GM23338 (cell line): ENCODE measurements at regions not wholly inside any gene's neighbourhood (a gene's known extent, or its start where the extent isn't known, plus 50 kb on each side); places are given as distances from the start of the nearest gene placed in this dataset.

Source experiments
- ATAC-seq: fragments of 200-7000 bp; cut with Tn5 transposase; 3 replicates; pipeline ENCODE4 v1.9.1; 2020
- DNase-seq: peaks from one replicate; pipeline ENCODE4 v3.0.0-alpha.2; 2015; ENCODE audit warnings: low spot score
- H2AFZ ChIP-seq: fragments of 200-600 bp; sonication (generic); 2 replicates; pipeline ENCODE4 v1.8.0; 2016; ENCODE audit warnings: antibody characterized with exemption, mild to moderate bottlenecking, moderate library complexity
- H3F3A ChIP-seq: fragments of 200-600 bp; sonication (generic); replicated peaks from 2 replicates; pipeline ENCODE4 v1.8.0; 2017; ENCODE audit warnings: antibody characterized with exemption, mixed run types, low read depth
- H3K27ac ChIP-seq: fragments of 200-600 bp; sonication (generic); 2 replicates; pipeline ENCODE4 v1.6.1; 2016; ENCODE audit warnings: low read depth
- H3K27me3 ChIP-seq: fragments of 200-600 bp; sonication (generic); 2 replicates; pipeline ENCODE4 v1.8.0; 2016; ENCODE audit warnings: mild to moderate bottlenecking, mixed run types, moderate library complexity; ENCODE audit not compliant: insufficient read depth
- H3K36me3 ChIP-seq: fragments of 200-600 bp; sonication (generic); 2 replicates; pipeline ENCODE4 v1.8.0; 2016; ENCODE audit warnings: mild to moderate bottlenecking; ENCODE audit not compliant: insufficient read depth
- H3K4me1 ChIP-seq: fragments of 200-600 bp; sonication (generic); 2 replicates; pipeline ENCODE4 v1.8.0; 2016; ENCODE audit warnings: mild to moderate bottlenecking, moderate library complexity; ENCODE audit not compliant: insufficient read depth
- H3K4me2 ChIP-seq: fragments of 200-600 bp; sonication (generic); 2 replicates; pipeline ENCODE4 v1.7.1; 2017; ENCODE audit warnings: mixed run types
- H3K4me3 ChIP-seq: fragments of 200-600 bp; sonication (generic); 2 replicates; pipeline ENCODE4 v1.6.1; 2016; ENCODE audit warnings: mixed run types
- H3K79me2 ChIP-seq: fragments of 200-600 bp; sonication (generic); replicated peaks from 2 replicates; pipeline ENCODE4 v1.8.0; 2017; ENCODE audit warnings: mild to moderate bottlenecking; ENCODE audit not compliant: insufficient read depth
- H3K9me2 ChIP-seq: fragments of 200-600 bp; sonication (generic); 2 replicates; pipeline ENCODE4 v1.8.0; 2017; ENCODE audit not compliant: insufficient read depth
- H4K20me1 ChIP-seq: fragments of 200-600 bp; sonication (generic); replicated peaks from 2 replicates; pipeline ENCODE4 v1.8.0; 2017; ENCODE audit warnings: mild to moderate bottlenecking; ENCODE audit not compliant: insufficient read depth
- H3K27ac Mint-ChIP-seq: 2 replicates; pipeline ENCODE4 v1.8.0; 2020; ENCODE audit warnings: inconsistent platforms, mild to moderate bottlenecking, moderate library complexity, mixed read lengths
- H3K27me3 Mint-ChIP-seq: 3 replicates; pipeline ENCODE4 v1.8.0; 2022; ENCODE audit warnings: low read depth, mild to moderate bottlenecking, moderate library complexity, mixed read lengths, inconsistent platforms; ENCODE audit not compliant: insufficient read depth, poor library complexity
- H3K36me3 Mint-ChIP-seq: 3 replicates; pipeline ENCODE4 v1.8.0; 2021; ENCODE audit warnings: low read depth, mild to moderate bottlenecking, inconsistent platforms, moderate library complexity, mixed read lengths
- H3K4me1 Mint-ChIP-seq: 3 replicates; pipeline ENCODE4 v1.8.0; 2020; ENCODE audit warnings: mild to moderate bottlenecking, inconsistent platforms, mixed read lengths
- H3K4me3 Mint-ChIP-seq: 3 replicates; pipeline ENCODE4 v1.8.0; 2021; ENCODE audit warnings: moderate library complexity, mild to moderate bottlenecking, inconsistent platforms, mixed read lengths
- H3K9me3 Mint-ChIP-seq: 3 replicates; pipeline ENCODE4 v1.8.0; 2020; ENCODE audit warnings: moderate library complexity, mild to moderate bottlenecking, inconsistent platforms, mixed read lengths
- CREB1 ChIP-seq: fragments of 250-450 bp; sonication (Bioruptor Pico); IDR thresholded peaks from 2 replicates; pipeline ENCODE4 v1.5.0; 2020; ENCODE audit warnings: low read depth, mild to moderate bottlenecking, moderate library complexity
- CTCF ChIP-seq, 2 experiments: fragments of 200-600 bp in 1 of 2; sonication (generic) in 1 of 2; conservative IDR thresholded peaks; 2 replicates each; pipeline versions ENCODE4 v1.5.1 to v1.6.1; 2016 to 2017; ENCODE audit warnings: antibody characterized with exemption in 2 of 2, low read depth in 2 of 2, mild to moderate bottlenecking in 2 of 2, moderate library complexity in 1 of 2
- EZH2 ChIP-seq: fragments of 200-600 bp; sonication (generic); IDR thresholded peaks from one replicate; pipeline ENCODE4 v1.8.0; 2017; ENCODE audit warnings: antibody characterized with exemption, mild to moderate bottlenecking, low read depth; ENCODE audit not compliant: unreplicated experiment
- EZH2phosphoT487 ChIP-seq: fragments of 200-600 bp; sonication (generic); IDR thresholded peaks from one replicate; pipeline ENCODE4 v1.8.1; 2018; ENCODE audit warnings: antibody characterized with exemption; ENCODE audit not compliant: unreplicated experiment
- JUNB ChIP-seq: IDR thresholded peaks from one replicate; pipeline ENCODE4 v1.6.1; 2016; ENCODE audit warnings: antibody characterized with exemption; ENCODE audit not compliant: unreplicated experiment
- NANOG ChIP-seq: IDR thresholded peaks from 2 replicates; pipeline ENCODE4 v1.6.1; 2016; ENCODE audit warnings: antibody characterized with exemption, borderline replicate concordance
- POLR2AphosphoS5 ChIP-seq: IDR thresholded peaks from 2 replicates; pipeline ENCODE4 v1.6.1; 2016; ENCODE audit warnings: antibody characterized with exemption, low read depth
- STAT1 ChIP-seq: IDR thresholded peaks from one replicate; pipeline ENCODE4 v1.6.1; 2016; ENCODE audit warnings: antibody characterized with exemption; ENCODE audit not compliant: unreplicated experiment
- ZNF114 ChIP-seq: fragments of 250-450 bp; sonication (Bioruptor Pico); IDR thresholded peaks from 2 replicates; pipeline ENCODE4 v1.5.0; 2020; ENCODE audit warnings: mild to moderate bottlenecking, moderate library complexity
- ZNF331 ChIP-seq: fragments of 250-450 bp; sonication (Bioruptor Pico); IDR thresholded peaks from 2 replicates; pipeline ENCODE4 v1.5.0; 2020; ENCODE audit warnings: low read depth, mild to moderate bottlenecking, moderate library complexity
- ZNF462 ChIP-seq: fragments of 250-450 bp; sonication (Bioruptor Pico); IDR thresholded peaks from 2 replicates; pipeline ENCODE4 v1.5.0; 2020; ENCODE audit warnings: mild to moderate bottlenecking, moderate library complexity
- TF ChIP-seq, protein P1 (sequence below): IDR thresholded peaks from 2 replicates; pipeline ENCODE4 v1.6.1; 2016; ENCODE audit warnings: antibody characterized with exemption
- TF ChIP-seq, protein P2 (sequence below): IDR thresholded peaks from one replicate; pipeline ENCODE4 v1.6.1; 2018; ENCODE audit warnings: antibody characterized with exemption; ENCODE audit not compliant: unreplicated experiment

GRCh38 chr20:1747953-1748577, 90.5 kb upstream of the SIRPG start:
- H3K36me3 Mint-ChIP-seq, result no peaks in the 10 kb centered on the region
- H3K4me3 Mint-ChIP-seq, result no peak overlapping the region
- Histone ChIP-seq H3K79me2 (no peaks in the 10 kb centered on the region), H3K9me2 (no peaks in the 10 kb centered on the region), H4K20me1 (no peaks in the 10 kb centered on the region), H3K27me3 (no peaks in the 10 kb centered on the region), H3K4me2 (no peak overlapping the region), H2AFZ (no peak overlapping the region), H3K4me1 (no peaks in the 10 kb centered on the region), H3F3A (no peaks in the 10 kb centered on the region), H3K27ac (no peak overlapping the region), H3K36me3 (no peaks in the 10 kb centered on the region), H3K4me3 (no peak overlapping the region)
- no peak for ATAC-seq
- no peak overlapping the region for H3K27ac Mint-ChIP-seq
- TF ChIP-seq, protein P1, sequence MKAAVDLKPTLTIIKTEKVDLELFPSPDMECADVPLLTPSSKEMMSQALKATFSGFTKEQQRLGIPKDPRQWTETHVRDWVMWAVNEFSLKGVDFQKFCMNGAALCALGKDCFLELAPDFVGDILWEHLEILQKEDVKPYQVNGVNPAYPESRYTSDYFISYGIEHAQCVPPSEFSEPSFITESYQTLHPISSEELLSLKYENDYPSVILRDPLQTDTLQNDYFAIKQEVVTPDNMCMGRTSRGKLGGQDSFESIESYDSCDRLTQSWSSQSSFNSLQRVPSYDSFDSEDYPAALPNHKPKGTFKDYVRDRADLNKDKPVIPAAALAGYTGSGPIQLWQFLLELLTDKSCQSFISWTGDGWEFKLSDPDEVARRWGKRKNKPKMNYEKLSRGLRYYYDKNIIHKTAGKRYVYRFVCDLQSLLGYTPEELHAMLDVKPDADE, result no peak
- no peak for TF ChIP-seq STAT1
- no peak for TF ChIP-seq NANOG
- TF ChIP-seq ZNF114 (CRISPR knock-in tag), result no peak
- TF ChIP-seq, protein P2, sequence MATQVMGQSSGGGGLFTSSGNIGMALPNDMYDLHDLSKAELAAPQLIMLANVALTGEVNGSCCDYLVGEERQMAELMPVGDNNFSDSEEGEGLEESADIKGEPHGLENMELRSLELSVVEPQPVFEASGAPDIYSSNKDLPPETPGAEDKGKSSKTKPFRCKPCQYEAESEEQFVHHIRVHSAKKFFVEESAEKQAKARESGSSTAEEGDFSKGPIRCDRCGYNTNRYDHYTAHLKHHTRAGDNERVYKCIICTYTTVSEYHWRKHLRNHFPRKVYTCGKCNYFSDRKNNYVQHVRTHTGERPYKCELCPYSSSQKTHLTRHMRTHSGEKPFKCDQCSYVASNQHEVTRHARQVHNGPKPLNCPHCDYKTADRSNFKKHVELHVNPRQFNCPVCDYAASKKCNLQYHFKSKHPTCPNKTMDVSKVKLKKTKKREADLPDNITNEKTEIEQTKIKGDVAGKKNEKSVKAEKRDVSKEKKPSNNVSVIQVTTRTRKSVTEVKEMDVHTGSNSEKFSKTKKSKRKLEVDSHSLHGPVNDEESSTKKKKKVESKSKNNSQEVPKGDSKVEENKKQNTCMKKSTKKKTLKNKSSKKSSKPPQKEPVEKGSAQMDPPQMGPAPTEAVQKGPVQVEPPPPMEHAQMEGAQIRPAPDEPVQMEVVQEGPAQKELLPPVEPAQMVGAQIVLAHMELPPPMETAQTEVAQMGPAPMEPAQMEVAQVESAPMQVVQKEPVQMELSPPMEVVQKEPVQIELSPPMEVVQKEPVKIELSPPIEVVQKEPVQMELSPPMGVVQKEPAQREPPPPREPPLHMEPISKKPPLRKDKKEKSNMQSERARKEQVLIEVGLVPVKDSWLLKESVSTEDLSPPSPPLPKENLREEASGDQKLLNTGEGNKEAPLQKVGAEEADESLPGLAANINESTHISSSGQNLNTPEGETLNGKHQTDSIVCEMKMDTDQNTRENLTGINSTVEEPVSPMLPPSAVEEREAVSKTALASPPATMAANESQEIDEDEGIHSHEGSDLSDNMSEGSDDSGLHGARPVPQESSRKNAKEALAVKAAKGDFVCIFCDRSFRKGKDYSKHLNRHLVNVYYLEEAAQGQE, result no peak
- no peak for TF ChIP-seq ZNF462
- TF ChIP-seq JUNB, result no peak
- no peak for TF ChIP-seq EZH2
- no peak for TF ChIP-seq CTCF (conservative IDR thresholded peaks at IDR 0.05; ENCODE audit: low read depth in 2 of 2)
- TF ChIP-seq POLR2AphosphoS5, result no peak
- TF ChIP-seq EZH2phosphoT487, result no peak
- no peak for TF ChIP-seq CREB1 (CRISPR knock-in tag)
- no peak for TF ChIP-seq ZNF331
- no peaks in the 10 kb centered on the region for H3K4me1 Mint-ChIP-seq
- H3K9me3 Mint-ChIP-seq, result no peaks in the 10 kb centered on the region; the same call in 2 of the 3 replicates
- H3K27me3 Mint-ChIP-seq, result peaks cover 3% of the 10 kb centered on the region
- DNase-seq, result no peak
